GDM1 (cell line): ENCODE measurements at regions not wholly inside any gene's neighbourhood (a gene's known extent, or its start where the extent isn't known, plus 50 kb on each side); places are given as distances from the start of the nearest gene placed in this dataset.
"Not testable (repeated sequence)": the region's sequence is repeated elsewhere in the genome, so short reads cannot be mapped to it uniquely, and the experiment has no call there.

Experiments
- DNase-seq: peaks from one replicate; lab custom pipeline; 2025; lab: John Stamatoyannopoulos, UW

DNA sequence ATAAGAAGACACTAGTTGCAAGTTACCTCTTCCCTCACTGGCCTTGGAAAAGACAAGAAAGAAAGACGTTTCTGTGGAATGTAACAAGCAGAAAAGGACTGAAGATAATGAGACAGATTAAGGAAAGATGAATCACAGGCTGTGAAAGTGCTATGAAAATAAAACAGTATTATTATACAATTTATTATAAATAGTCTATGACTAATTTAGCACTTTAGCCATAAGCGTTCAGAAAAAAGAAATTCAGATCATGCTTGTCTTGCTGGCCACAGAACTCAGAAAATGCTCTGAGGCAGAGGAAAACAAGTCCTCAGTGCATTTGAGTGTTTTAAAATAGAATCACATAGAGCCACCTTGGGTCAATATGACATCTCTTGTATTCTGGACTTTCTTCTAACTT, 174.8 kb upstream of the NBPF9 start:
- not testable (repeated sequence) for DNase-seq

DNA sequence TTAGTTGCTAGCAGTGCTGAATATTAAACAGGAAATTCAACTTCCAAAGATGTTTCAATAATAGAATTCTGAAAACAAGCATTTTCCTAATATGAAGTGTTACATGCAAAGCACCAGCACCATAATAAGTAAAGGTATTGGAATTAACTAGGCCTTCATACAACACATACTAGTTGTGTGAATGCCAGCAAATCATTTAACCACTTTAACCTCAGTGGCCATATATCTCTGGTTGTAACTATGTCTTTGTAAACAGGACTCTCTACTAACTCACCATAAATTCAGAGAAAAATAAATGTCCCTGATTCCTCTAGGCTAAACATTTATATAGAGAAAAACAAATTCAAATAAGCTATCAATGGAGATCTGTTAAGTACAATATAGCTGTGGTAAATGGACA, 175.7 kb upstream of the NBPF9 start:
- not testable (repeated sequence) for DNase-seq

- not testable (repeated sequence) for DNase-seq
Measured at GRCh38 chr1:149279512-149279911, 176.2 kb upstream of the NBPF9 start.

GRCh38 chr1:149284773-149285172, 181.4 kb upstream of the NBPF9 start:
- not testable (repeated sequence) for DNase-seq

- DNase-seq = not testable (repeated sequence)
Measured at GRCh38 chr1:149285205-149285604, 181.9 kb upstream of the NBPF9 start.

GRCh38 chr1:149285638-149286037, 182.3 kb upstream of the NBPF9 start:
- not testable (repeated sequence) for DNase-seq

DNA sequence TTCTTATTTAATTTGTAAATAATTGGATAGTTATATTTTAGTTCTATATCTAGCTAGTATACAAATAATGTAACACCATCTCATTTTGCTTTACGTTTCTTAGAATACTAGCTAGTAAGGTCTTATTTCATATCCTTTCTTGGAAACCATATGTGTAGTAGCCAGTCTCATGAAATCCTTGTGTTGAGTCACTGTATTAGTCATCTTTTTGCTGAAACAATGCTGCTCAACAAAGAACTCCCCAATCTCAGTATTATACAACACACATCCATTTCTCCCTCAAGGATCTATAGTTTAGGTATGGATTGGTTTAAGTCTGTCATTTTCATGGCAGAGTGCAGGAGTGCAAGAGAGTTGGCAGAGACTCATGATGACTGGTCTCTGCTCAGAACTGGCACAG, 185.2 kb upstream of the NBPF9 start:
- DNase-seq = not testable (repeated sequence)

GRCh38 chr1:149300478-149301218, 174.2 kb upstream of the NBPF19 start:
- not testable (repeated sequence) for DNase-seq

GRCh38 chr1:149301282-149301681, 173.6 kb upstream of the NBPF19 start:
- not testable (repeated sequence) for DNase-seq

DNA sequence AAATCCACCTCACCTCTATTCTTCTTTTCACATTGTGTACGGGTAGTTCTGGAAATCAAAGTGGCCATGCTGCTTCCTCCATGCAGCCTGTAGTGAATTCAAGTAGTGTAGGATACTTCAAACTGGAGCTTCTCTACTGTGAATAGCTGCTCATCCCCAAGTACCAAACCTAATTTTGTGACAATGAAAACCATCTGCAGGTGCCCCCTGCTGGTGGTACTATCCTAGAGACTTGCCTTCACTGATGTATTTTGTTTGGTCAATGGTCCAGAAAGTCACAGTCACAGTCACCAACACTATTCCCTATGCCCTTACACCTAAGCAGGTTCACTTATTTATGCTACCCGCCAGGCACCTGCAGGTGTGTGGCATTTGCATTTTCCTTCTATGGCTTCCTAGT, 170.0 kb upstream of the NBPF19 start:
- DNase-seq = not testable (repeated sequence)

DNA sequence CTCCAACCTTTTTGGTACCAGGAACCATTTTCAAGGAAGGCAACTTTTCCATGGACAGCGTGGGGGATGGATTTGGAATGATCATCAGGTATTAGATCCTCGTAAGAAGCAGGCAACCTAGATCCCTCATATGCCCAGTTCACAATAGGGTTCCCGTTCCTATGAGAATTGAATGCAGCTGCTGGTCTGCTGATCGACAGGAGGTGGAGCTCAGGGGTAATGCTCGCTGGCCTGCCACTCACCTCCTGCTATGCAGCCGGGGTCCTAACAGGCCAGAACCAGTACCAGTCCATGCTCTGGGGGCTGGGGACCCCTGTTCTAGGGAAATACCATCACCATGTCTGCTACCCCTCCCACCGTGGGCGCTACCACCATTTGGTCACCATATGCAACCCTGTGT, 167.2 kb upstream of the NBPF19 start:
- not testable (repeated sequence) for DNase-seq

- not testable (repeated sequence) for DNase-seq
Measured at GRCh38 chr1:149314921-149315320, 159.9 kb upstream of the NBPF19 start.

DNA sequence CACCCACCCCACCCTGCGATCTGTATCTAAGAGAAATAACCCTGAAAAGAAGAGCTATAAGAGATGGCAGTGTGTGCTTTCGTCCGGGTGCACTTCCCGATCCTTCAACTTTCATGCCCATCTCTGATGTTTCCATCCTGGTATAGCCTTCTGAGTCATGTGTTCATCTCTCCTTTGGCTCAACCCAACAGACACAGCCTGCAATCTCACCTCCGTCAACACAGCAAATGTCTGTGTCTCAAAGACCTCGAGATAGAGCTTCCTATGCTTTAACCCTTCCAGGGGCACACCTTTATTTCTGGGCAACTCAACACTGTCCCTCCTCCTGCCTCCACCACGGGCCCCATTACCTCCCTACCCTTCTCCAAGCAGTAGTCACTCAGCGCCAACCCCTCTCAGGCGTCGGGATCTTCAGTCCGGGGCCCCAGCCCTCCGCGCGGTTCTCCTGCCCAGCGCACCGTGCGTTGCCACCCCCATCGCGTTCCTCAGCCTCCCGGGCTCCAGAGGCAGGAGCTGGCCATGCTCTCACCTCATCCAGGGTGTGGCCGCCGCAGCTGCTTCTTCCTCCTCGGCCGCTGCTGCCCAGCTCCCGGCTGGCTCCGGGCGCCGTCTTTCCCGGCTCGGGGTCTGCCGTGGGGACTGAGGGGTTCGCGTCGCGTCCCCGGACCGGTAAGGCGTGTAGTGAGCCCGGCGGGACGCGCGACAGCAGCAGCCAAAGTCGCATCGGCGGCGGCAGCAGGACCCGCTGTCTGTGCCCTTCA, 153.7 kb upstream of the NBPF19 start:
- DNase-seq = not testable (repeated sequence)

DNA sequence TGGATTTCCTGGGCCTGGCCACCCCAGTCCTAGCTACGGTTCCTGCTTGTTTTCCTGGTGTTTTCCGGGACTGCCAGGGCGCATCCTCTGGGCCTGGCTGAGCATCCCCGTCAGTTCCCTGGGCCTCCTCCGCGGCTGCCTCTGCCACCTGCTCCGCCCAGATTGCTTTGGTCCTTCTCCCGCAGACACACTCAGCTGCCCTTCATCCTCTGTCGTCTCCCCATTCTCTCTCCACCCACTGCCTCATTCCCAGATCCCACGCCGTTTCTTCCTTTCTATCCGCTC, 153.2 kb upstream of the NBPF19 start:
- not testable (repeated sequence) for DNase-seq

DNA sequence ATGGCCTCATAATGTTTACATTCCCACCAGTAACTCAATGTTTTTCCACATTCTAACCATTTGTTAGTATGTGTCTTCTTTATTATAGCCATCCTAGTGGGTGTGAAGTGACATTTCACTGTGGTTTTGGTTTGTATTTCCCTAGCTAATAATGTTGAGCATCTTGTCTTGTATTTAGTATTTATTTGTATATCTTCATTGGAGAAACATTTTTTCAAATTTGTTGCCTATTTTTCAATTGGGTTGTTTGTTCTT, 144.8 kb upstream of the NBPF19 start:
- not testable (repeated sequence) for DNase-seq

DNA sequence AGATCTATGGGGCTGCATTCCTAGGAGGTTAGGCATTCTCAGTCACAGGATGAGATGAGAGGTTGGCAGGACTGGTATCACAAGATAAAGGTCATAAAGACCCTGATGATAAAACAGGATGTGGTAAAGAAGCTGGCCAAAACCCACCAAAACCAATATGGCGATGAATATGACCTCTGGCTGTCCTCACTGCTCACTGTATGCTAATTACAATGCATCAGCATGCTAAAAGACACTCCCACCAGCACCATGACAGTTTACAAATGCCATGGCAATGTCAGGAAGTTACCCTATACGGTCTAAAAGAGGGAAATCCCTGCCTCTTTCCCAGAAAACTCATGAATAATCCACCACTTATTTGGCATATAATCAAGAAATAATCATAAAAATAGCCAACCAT, 138.8 kb upstream of the NBPF19 start:
- DNase-seq = not testable (repeated sequence)

- DNase-seq = not testable (repeated sequence)
Measured at GRCh38 chr1:149338221-149338691, 136.6 kb upstream of the NBPF19 start.

- DNase-seq = not testable (repeated sequence)
Measured at GRCh38 chr1:149338698-149339097, 136.1 kb upstream of the NBPF19 start.

GRCh38 chr1:149349448-149349847, 125.4 kb upstream of the NBPF19 start:
- not testable (repeated sequence) for DNase-seq

DNA sequence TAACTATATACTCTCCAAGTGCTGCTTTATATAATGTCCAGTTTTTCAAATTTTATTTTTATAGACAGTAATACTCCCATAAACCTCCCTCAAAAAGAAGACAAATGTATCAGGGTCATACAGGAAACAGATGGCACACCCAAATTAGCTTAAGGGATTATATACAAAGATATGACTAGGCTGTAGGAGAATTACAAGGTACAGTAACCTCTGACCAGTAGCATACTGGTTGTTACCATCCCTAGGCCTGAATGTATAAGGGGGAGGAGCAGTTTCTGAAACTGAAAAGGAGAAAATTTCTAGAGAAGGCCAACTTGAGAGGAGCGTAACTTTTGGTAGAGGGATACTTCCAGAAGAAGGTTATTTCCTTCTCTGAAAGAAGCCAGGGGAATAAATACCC, 122.6 kb upstream of the NBPF19 start:
- not testable (repeated sequence) for DNase-seq

DNA sequence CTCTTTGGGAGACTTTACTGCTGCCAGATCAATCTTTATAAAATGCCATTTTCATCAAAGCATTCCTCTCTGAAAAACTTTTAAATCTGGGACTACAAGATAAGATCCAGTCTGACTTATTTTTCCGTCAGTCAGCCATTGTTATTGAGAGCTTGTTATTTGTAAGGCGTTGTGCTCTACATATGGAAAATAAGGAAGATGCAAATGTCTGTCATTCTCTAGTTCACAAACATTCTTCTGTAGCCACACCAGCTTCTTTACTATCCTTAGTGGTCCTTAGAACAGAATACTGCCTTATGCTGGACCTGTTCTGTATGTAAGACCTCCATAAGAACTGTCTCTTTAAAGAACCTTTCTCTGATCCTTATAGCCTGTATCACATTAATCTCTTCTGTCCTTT, 120.3 kb upstream of the NBPF19 start:
- DNase-seq = not testable (repeated sequence)

GRCh38 chr1:149355748-149356147, 119.1 kb upstream of the NBPF19 start:
- not testable (repeated sequence) for DNase-seq

DNA sequence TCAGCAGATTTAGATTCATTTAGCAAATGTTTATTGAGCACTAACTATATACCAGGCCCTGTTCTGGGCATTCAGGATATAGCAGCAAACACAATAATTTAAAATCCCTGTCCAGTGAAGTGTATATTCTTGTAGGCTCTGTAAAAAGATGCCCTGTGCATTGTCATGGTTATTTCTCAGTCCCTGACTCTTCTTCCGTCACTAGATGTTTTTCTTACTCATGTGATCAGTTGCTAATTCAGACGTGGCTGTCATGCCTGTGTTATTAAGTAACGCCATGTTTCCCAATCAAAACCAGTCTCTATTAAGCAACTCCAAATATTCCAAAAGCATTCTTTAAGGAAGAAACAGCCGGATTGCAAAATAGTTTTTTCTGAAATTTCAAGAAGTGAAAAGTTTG, 118.7 kb upstream of the NBPF19 start:
- DNase-seq = not testable (repeated sequence)

GRCh38 chr1:149360351-149360750, 114.5 kb upstream of the NBPF19 start:
- not testable (repeated sequence) for DNase-seq
